Cardiac muscle cell (in vitro differentiated cells and primary cell): ENCODE measurements at regions not wholly inside any gene's neighbourhood (a gene's known extent, or its start where the extent isn't known, plus 50 kb on each side); places are given as distances from the start of the nearest gene placed in this dataset.

Experiments used
- DNase-seq, 2 donors: peaks; one replicate each; pipeline versions ENCODE4 v3.0.0 to v3.0.0-alpha.2; 2010 to 2017; ENCODE audit warnings: low read depth in 1 of 2, low spot score in 1 of 2
- H3K27ac ChIP-seq: fragments of 200-600 bp; sonication (generic); 2 replicates; pipeline ENCODE4 v1.5.1; 2016
- H3K27me3 ChIP-seq: fragments of 200-600 bp; sonication (generic); 2 replicates; pipeline ENCODE4 v1.6.0; 2016; ENCODE audit warnings: control low read depth
- H3K36me3 ChIP-seq: fragments of 200-600 bp; sonication (generic); 2 replicates; pipeline ENCODE4 v1.5.1; 2016; ENCODE audit warnings: control low read depth
- H3K4me1 ChIP-seq: fragments of 200-600 bp; sonication (generic); 2 replicates; pipeline ENCODE4 v1.8.1; 2017; ENCODE audit warnings: low read depth, mild to moderate bottlenecking, mixed run types
- H3K4me3 ChIP-seq: fragments of 200-600 bp; sonication (generic); 2 replicates; pipeline ENCODE4 v1.5.1; 2016; ENCODE audit warnings: mild to moderate bottlenecking
- H3K9me3 ChIP-seq: fragments of 200-600 bp; sonication (generic); 2 replicates; pipeline ENCODE4 v1.5.1; 2017; ENCODE audit warnings: low read depth, mild to moderate bottlenecking, control low read depth
- TF ChIP-seq, protein P1 (sequence below): IDR thresholded peaks from 2 replicates; pipeline ENCODE4 v1.5.1; 2012; ENCODE audit warnings: low read depth, mild to moderate bottlenecking, low read length

- TF ChIP-seq, protein P1, sequence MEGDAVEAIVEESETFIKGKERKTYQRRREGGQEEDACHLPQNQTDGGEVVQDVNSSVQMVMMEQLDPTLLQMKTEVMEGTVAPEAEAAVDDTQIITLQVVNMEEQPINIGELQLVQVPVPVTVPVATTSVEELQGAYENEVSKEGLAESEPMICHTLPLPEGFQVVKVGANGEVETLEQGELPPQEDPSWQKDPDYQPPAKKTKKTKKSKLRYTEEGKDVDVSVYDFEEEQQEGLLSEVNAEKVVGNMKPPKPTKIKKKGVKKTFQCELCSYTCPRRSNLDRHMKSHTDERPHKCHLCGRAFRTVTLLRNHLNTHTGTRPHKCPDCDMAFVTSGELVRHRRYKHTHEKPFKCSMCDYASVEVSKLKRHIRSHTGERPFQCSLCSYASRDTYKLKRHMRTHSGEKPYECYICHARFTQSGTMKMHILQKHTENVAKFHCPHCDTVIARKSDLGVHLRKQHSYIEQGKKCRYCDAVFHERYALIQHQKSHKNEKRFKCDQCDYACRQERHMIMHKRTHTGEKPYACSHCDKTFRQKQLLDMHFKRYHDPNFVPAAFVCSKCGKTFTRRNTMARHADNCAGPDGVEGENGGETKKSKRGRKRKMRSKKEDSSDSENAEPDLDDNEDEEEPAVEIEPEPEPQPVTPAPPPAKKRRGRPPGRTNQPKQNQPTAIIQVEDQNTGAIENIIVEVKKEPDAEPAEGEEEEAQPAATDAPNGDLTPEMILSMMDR, result no peak
- Histone ChIP-seq H3K27me3 (no peaks in the 10 kb centered on the region), H3K9me3 (no peaks in the 10 kb centered on the region), H3K4me3 (no peak overlapping the region), H3K27ac (no peak overlapping the region), H3K4me1 (no peaks in the 10 kb centered on the region), H3K36me3 (no peaks in the 10 kb centered on the region)
- DNase-seq, result no peak
Measured at GRCh38 chr1:4127592-4128140, 227.6 kb upstream of the C1orf174 start.

DNA sequence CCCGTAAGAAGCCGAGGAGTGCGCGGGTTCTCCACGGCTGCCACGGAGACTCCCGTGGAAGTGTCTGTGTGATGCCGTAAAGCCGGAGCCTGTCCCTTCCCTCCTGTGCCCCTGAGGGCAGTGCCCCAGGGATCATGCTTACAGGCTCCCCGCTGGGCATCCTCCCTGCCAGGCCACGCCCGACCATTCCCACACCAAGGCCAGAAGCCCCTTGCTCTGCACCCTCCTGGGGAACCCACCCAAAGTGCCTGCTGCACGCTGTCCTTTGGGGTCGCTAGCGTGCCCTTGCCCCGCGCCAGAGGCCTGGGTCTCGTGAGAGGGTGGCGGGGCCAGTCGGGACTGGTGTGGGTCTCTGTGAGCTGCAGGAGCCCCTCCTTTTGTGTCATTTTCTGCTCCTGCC, 228.5 kb upstream of the C1orf174 start:
- Histone ChIP-seq H3K27ac (no peak overlapping the region), H3K9me3 (no peaks in the 10 kb centered on the region), H3K4me1 (no peaks in the 10 kb centered on the region), H3K27me3 (no peaks in the 10 kb centered on the region), H3K4me3 (no peak overlapping the region), H3K36me3 (no peaks in the 10 kb centered on the region)
- TF ChIP-seq, protein P1, result no peak
- DNase-seq, result no peak

GRCh38 chr1:4129693-4130092, 229.6 kb upstream of the C1orf174 start:
- Histone ChIP-seq H3K9me3 (no peaks in the 10 kb centered on the region), H3K4me3 (no peak overlapping the region), H3K27me3 (no peaks in the 10 kb centered on the region), H3K36me3 (no peaks in the 10 kb centered on the region), H3K27ac (no peak overlapping the region), H3K4me1 (no peaks in the 10 kb centered on the region)
- no peak for DNase-seq
- TF ChIP-seq, protein P1, result no peak

GRCh38 chr1:4130096-4130495, 230.0 kb upstream of the C1orf174 start:
- H3K4me3 ChIP-seq, result no peak overlapping the region
- no peaks in the 10 kb centered on the region for H3K4me1 ChIP-seq
- no peaks in the 10 kb centered on the region for H3K36me3 ChIP-seq
- TF ChIP-seq, protein P1, result no peak
- no peaks in the 10 kb centered on the region for H3K27me3 ChIP-seq
- H3K9me3 ChIP-seq, result no peaks in the 10 kb centered on the region
- H3K27ac ChIP-seq, result no peak overlapping the region
- DNase-seq, result no peak

DNA sequence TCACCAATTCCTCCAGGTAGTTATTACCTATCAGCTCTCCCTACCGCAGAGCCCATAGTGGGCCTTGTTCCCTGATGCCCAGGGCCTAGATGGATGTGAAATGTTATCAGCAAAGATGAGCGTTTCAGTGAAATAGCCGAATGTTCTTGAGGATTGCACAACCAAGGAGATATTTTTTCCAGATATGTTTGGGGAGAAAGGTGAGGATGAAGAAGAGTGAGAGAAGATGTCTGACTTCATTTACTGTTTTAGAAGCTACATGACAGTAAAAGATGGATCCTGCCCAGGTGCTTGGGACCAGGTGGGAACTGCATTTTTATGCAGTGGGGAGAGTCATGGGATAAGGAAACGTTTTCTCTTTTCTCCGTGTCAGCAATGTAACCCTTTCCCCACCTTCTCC, 231.7 kb upstream of the C1orf174 start:
- Histone ChIP-seq H3K27me3 (no peaks in the 10 kb centered on the region), H3K9me3 (no peaks in the 10 kb centered on the region), H3K4me3 (no peak overlapping the region), H3K4me1 (no peaks in the 10 kb centered on the region), H3K27ac (no peak overlapping the region), H3K36me3 (no peaks in the 10 kb centered on the region)
- TF ChIP-seq, protein P1, result no peak
- no peak for DNase-seq
